ENCODE measurements at regions not wholly inside any gene's neighbourhood (a gene's known extent, or its start where the extent isn't known, plus 50 kb on each side); places are given as distances from the start of the nearest gene placed in this dataset.

DNA sequence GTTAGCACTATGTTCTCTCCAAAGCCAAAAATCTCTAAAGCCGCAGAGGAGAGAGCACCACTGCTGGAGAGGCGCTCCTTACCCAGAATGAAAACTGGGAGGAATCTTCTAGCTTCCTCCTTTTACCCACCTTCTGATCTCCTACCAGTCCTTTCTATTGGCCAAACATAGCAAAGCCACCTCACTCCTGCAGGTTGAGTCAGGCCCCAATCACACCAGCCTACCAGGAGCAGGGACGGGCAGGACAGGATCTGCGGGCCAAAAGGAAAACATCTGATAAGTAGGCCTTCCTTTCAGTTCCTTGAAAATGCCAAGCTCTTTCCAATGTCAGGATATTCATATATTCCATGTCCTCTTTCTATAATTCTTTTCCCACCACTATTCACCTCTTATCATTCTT, 197.7 kb upstream of the CNOT2 start:
- no peak overlapping the region for H3K4me2 ChIP-seq
- no peaks in the 10 kb centered on the region for H3K9me3 ChIP-seq
- no peaks in the 10 kb centered on the region for H4K20me1 ChIP-seq (ENCODE audit: insufficient read depth)
- ChIA-PET POLR2A (no interaction called here), CTCF (interaction anchor here (0.7 kb wide), 1 partner anchor 145 kb away, joined by 3 read pairs; no protein-coding TSS in a partner anchor)
- WGBS (ENCODE audit: low lambda C conversion rate), result 58% methylated on average over 4 of the region's 4 CpGs
- H3K79me2 ChIP-seq (ENCODE audit: insufficient read depth), result no peaks in the 10 kb centered on the region
- H3K9ac ChIP-seq, result no peak overlapping the region
- no peak for DNase-seq
- H3K27me3 ChIP-seq (ENCODE audit: insufficient read depth), result no peaks in the 10 kb centered on the region
- no peaks in the 10 kb centered on the region for H3F3A ChIP-seq (replicated peaks; ENCODE audit: insufficient read depth)
- H2AFZ ChIP-seq (ENCODE audit: low read depth), result no peak overlapping the region
- no peak overlapping the region for H3K4me3 ChIP-seq (ENCODE audit: low read depth in 2 of 2, low read length in 1 of 2)
- H3K27ac ChIP-seq (ENCODE audit: low read depth in 2 of 2, low read length in 1 of 2), result no peak overlapping the region
- no peaks in the 10 kb centered on the region for H3K9me2 ChIP-seq
- TF ChIP-seq JUND (IDR thresholded peaks at IDR 0.05), result no peak
- no peaks in the 10 kb centered on the region for H3K4me1 ChIP-seq (ENCODE audit: control insufficient read depth in 1 of 2, insufficient read depth in 2 of 2, low read depth in 1 of 2, low read length in 1 of 2)
- H3K36me3 ChIP-seq (replicated peaks in 1 of 2; ENCODE audit: control insufficient read depth in 1 of 2, insufficient read depth in 2 of 2, low read length in 1 of 2), result no peaks in the 10 kb centered on the region

DNA sequence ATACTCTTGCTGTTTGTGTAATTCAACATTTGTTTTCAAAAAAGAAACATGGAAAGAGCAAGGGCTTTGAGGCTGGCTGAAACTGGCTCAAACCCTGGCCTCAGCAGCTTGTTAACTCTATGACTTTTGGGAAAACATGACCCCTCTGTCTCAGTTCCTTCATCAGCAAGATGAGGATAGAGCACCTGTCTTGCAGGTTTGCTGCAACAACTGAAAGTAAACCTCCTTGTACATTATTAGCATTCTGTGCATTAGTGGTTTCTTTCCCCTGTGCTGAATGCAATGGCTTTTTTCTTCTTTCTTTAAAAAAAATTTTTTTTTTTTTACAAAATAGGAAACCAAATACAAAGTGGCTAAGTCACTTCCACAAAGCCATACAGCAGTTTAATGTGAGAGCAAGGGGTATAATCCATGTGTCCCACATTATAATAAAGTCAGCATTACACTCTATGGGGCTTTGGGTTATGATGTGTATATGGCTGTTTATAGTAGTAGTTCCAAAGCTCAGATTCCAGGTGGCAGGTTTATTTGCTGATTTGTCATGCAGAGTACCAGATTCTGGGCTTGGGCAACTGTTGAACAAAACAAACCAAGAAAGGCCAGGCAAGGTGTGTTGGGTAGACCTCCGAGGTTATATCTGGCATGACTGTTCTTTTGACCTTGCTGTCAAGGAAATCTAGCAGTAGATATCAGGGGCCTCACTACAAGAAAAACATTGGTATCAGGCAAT, 194.5 kb upstream of the CNOT2 start:
- Histone ChIP-seq H2AFZ (ENCODE audit: low read depth) (no peak overlapping the region), H3F3A (replicated peaks; ENCODE audit: insufficient read depth) (no peaks in the 10 kb centered on the region), H3K36me3 (replicated peaks in 1 of 2; ENCODE audit: control insufficient read depth in 1 of 2, insufficient read depth in 2 of 2, low read length in 1 of 2) (no peaks in the 10 kb centered on the region), H3K4me2 (no peak overlapping the region), H3K79me2 (ENCODE audit: insufficient read depth) (no peaks in the 10 kb centered on the region), H3K9ac (no peak overlapping the region), H4K20me1 (ENCODE audit: insufficient read depth) (no peaks in the 10 kb centered on the region), H3K4me1 (ENCODE audit: control insufficient read depth in 1 of 2, insufficient read depth in 2 of 2, low read depth in 1 of 2, low read length in 1 of 2) (no peaks in the 10 kb centered on the region), H3K9me2 (no peaks in the 10 kb centered on the region), H3K9me3 (no peaks in the 10 kb centered on the region), H3K27me3 (ENCODE audit: insufficient read depth) (no peaks in the 10 kb centered on the region), H3K4me3 (ENCODE audit: low read depth in 2 of 2, low read length in 1 of 2) (no peak overlapping the region), H3K27ac (ENCODE audit: low read depth in 2 of 2, low read length in 1 of 2) (no peak overlapping the region)
- DNase-seq, result no peak
- ChIA-PET POLR2A (no interaction called here), CTCF (no interaction called here)
- no peak for TF ChIP-seq RAD21 (IDR thresholded peaks at IDR 0.05; ENCODE audit: low read length)
- no peak for TF ChIP-seq TCF12 (IDR thresholded peaks at IDR 0.05)
- no peak for TF ChIP-seq RXRA (IDR thresholded peaks at IDR 0.05; ENCODE audit: borderline replicate concordance, low read depth)
- WGBS (ENCODE audit: low lambda C conversion rate), result 22% methylated on average over 1 of the region's 1 CpG

DNA sequence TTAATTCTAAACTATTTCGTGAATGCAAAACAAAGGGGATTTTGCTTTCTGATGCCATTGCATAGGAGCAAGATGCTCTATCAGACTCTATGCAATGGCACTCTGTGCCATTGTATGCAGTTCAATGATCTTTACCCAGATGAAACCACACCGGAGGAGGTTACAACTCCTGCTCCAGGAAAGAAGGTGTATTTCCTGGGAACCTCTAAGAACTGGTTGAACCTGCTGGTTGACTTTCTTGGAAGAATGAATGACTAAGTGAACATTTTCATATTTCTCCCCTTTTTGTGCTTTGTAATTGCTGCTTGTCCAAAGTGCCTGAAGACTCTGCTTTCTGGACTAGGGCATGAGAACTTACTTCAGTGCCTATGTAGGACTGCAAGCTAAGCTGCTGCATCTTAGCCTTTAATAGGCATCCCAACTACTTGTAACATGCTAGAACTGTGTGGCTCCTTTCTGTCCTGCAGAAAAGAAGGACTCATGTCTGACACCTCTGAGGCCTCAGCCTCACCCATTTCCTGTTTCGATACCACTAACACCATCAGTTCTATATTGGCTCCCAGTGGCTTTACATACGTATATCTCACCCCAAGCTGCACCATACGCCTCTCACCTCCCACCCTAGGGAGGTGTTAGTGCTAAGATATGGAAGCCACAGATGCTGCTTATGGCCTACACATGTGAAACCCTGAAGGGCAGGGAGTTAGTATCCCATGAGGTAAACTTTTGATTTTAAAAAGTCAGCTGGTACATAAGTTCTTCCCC, 193.5 kb upstream of the CNOT2 start:
- Histone ChIP-seq H3K4me1 (ENCODE audit: control insufficient read depth in 1 of 2, insufficient read depth in 2 of 2, low read depth in 1 of 2, low read length in 1 of 2) (no peaks in the 10 kb centered on the region), H3K27ac (ENCODE audit: low read depth in 2 of 2, low read length in 1 of 2) (no peak overlapping the region), H2AFZ (ENCODE audit: low read depth) (no peak overlapping the region), H3K36me3 (replicated peaks in 1 of 2; ENCODE audit: control insufficient read depth in 1 of 2, insufficient read depth in 2 of 2, low read length in 1 of 2) (no peaks in the 10 kb centered on the region), H3K4me3 (ENCODE audit: low read depth in 2 of 2, low read length in 1 of 2) (no peak overlapping the region), H3F3A (replicated peaks; ENCODE audit: insufficient read depth) (no peaks in the 10 kb centered on the region), H3K79me2 (ENCODE audit: insufficient read depth) (no peaks in the 10 kb centered on the region), H3K9ac (no peak overlapping the region), H3K4me2 (no peak overlapping the region), H3K27me3 (ENCODE audit: insufficient read depth) (no peaks in the 10 kb centered on the region), H4K20me1 (ENCODE audit: insufficient read depth) (no peaks in the 10 kb centered on the region), H3K9me3 (no peaks in the 10 kb centered on the region), H3K9me2 (no peaks in the 10 kb centered on the region)
- CTCF ChIA-PET, result interaction anchor here (0.6 kb wide), 1 partner anchor 541 kb away, joined by 3 read pairs; no protein-coding TSS in a partner anchor
- WGBS (ENCODE audit: low lambda C conversion rate), result 53% methylated on average over 5 of the region's 5 CpGs
- TF ChIP-seq MXI1 (IDR thresholded peaks at IDR 0.05; ENCODE audit: low read depth, low read length), result no peak
- TF ChIP-seq EZH2phosphoT487 (IDR thresholded peaks at IDR 0.05; ENCODE audit: borderline replicate concordance, low read depth), result no peak
- no peak for TF ChIP-seq SMC3 (IDR thresholded peaks at IDR 0.05; ENCODE audit: low read depth, low read length)
- POLR2A ChIA-PET, result no interaction called here
- DNase-seq, result no peak
